Thyroid gland (tissue), 4 donors: ENCODE measurements at regions not wholly inside any gene's neighbourhood (a gene's known extent, or its start where the extent isn't known, plus 50 kb on each side); places are given as distances from the start of the nearest gene placed in this dataset.

ENCODE experiments used
- CTCF ChIP-seq, 6 experiments: fragments of 200-600 bp in 3 of 6; fragments of 450-650 bp in 3 of 6; sonication (generic) in 3 of 6; IDR thresholded peaks; one replicate each; pipeline ENCODE4 v1.5.1; 2016 to 2019; ENCODE audit warnings: antibody characterized with exemption in 6 of 6, mild to moderate bottlenecking in 2 of 6, inconsistent platforms in 1 of 6, moderate library complexity in 1 of 6
- POLR2A ChIP-seq, 2 donors: fragments of 450-650 bp; IDR thresholded peaks; one replicate each; pipeline ENCODE4 v1.6.1; 2017; ENCODE audit warnings: antibody characterized with exemption in 2 of 2, mild to moderate bottlenecking in 2 of 2, moderate library complexity in 1 of 2

DNA sequence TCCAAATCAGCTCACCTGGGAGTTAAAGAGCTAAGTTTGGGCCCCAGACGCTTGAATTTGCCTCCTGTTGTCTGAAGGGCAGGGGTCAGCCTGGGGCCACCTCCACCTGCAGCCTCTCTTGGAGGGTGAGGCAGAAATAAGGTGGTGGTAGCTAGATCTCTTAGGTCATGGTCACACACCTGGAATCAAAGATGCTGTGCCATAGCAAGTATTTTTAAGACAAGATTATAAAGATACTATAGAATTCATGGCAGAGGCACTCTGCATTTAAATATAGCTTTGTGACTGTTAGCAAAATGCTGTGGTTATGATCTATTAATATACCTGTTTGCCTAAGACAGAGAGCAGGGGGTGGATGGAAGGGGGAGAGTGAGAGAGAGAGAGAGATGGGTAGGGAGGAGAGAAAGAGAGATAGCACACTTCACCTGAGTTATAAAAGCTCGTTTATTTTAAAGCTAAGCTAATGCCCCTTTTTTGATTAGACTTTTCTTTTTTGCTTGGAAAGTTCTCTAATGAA, 242.7 kb downstream of the TMEM182 start:
- TF ChIP-seq POLR2A (IDR thresholded peaks at IDR 0.05): no peak
- no peak for TF ChIP-seq CTCF (IDR thresholded peaks at IDR 0.05)
